Cardiac muscle cell (in vitro differentiated cells and primary cell): ENCODE measurements at regions not wholly inside any gene's neighbourhood (a gene's known extent, or its start where the extent isn't known, plus 50 kb on each side); places are given as distances from the start of the nearest gene placed in this dataset.

Experiments
- DNase-seq, 2 donors: peaks; one replicate each; pipeline versions ENCODE4 v3.0.0 to v3.0.0-alpha.2; 2010 to 2017; ENCODE audit warnings: low read depth in 1 of 2, low spot score in 1 of 2
- H3K27ac ChIP-seq: fragments of 200-600 bp; sonication (generic); 2 replicates; pipeline ENCODE4 v1.5.1; 2016
- H3K27me3 ChIP-seq: fragments of 200-600 bp; sonication (generic); 2 replicates; pipeline ENCODE4 v1.6.0; 2016; ENCODE audit warnings: control low read depth
- H3K36me3 ChIP-seq: fragments of 200-600 bp; sonication (generic); 2 replicates; pipeline ENCODE4 v1.5.1; 2016; ENCODE audit warnings: control low read depth
- H3K4me1 ChIP-seq: fragments of 200-600 bp; sonication (generic); 2 replicates; pipeline ENCODE4 v1.8.1; 2017; ENCODE audit warnings: low read depth, mild to moderate bottlenecking, mixed run types
- H3K4me3 ChIP-seq: fragments of 200-600 bp; sonication (generic); 2 replicates; pipeline ENCODE4 v1.5.1; 2016; ENCODE audit warnings: mild to moderate bottlenecking
- H3K9me3 ChIP-seq: fragments of 200-600 bp; sonication (generic); 2 replicates; pipeline ENCODE4 v1.5.1; 2017; ENCODE audit warnings: low read depth, mild to moderate bottlenecking, control low read depth
- TF ChIP-seq, protein P1 (sequence below): IDR thresholded peaks from 2 replicates; pipeline ENCODE4 v1.5.1; 2012; ENCODE audit warnings: low read depth, mild to moderate bottlenecking, low read length

DNA sequence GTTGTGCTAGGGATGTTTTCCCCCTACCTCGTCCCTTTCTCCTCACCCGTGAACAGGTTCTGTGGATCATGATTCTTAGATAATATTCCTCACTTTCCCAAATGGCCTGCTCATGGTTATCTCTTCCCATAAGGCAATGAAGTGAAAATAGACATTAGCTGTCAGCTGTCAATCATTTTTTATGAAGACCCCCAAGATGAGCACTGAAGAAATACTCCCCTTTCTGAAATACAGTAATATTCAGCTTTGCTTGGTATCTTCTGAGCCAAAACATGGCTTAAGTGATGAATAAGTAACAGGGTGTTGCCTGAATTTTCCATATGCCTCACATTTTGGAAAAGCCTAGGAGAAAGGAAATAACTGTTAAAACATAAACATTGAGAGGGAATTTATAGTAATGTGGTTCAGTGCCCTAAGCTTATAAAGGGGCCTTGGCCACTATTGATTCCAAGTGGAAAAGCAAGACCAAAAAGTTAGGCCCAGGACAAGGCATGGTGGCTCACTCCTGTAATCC is 70.7 kb upstream of the NAP1L1 start:
- H3K4me3 ChIP-seq, result no peak overlapping the region
- TF ChIP-seq, protein P1, sequence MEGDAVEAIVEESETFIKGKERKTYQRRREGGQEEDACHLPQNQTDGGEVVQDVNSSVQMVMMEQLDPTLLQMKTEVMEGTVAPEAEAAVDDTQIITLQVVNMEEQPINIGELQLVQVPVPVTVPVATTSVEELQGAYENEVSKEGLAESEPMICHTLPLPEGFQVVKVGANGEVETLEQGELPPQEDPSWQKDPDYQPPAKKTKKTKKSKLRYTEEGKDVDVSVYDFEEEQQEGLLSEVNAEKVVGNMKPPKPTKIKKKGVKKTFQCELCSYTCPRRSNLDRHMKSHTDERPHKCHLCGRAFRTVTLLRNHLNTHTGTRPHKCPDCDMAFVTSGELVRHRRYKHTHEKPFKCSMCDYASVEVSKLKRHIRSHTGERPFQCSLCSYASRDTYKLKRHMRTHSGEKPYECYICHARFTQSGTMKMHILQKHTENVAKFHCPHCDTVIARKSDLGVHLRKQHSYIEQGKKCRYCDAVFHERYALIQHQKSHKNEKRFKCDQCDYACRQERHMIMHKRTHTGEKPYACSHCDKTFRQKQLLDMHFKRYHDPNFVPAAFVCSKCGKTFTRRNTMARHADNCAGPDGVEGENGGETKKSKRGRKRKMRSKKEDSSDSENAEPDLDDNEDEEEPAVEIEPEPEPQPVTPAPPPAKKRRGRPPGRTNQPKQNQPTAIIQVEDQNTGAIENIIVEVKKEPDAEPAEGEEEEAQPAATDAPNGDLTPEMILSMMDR, result no peak
- peaks cover 10% of the 10 kb centered on the region for H3K4me1 ChIP-seq
- H3K27ac ChIP-seq, result no peak overlapping the region
- DNase-seq, result no peak
- H3K27me3 ChIP-seq, result no peaks in the 10 kb centered on the region
- no peaks in the 10 kb centered on the region for H3K36me3 ChIP-seq
- H3K9me3 ChIP-seq, result no peaks in the 10 kb centered on the region

DNA sequence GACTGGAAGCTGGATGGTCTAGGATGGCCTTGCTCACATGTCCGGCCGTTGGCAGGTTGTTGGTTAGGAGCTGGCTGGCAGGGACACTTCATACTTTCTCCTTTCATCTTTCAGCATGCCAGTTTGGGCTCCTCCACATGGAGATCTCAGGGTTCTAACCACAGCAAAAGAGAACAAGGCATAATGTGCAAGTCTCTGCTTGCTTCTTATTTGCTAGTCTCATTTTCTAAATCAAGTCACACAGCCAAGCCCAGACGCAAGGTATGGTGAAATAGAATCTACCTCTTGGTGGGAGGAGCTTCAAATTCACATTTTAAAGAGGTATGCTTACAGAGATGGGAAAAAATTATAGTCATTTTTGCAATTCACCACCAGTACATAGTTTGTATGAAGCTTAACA is 69.1 kb upstream of the NAP1L1 start:
- H3K4me1 ChIP-seq, result peaks cover 10% of the 10 kb centered on the region
- no peaks in the 10 kb centered on the region for H3K27me3 ChIP-seq
- H3K36me3 ChIP-seq, result no peaks in the 10 kb centered on the region
- H3K27ac ChIP-seq, result no peak overlapping the region
- no peak overlapping the region for H3K4me3 ChIP-seq
- H3K9me3 ChIP-seq, result no peaks in the 10 kb centered on the region
- no peak for DNase-seq
- TF ChIP-seq, protein P1, result no peak

DNA sequence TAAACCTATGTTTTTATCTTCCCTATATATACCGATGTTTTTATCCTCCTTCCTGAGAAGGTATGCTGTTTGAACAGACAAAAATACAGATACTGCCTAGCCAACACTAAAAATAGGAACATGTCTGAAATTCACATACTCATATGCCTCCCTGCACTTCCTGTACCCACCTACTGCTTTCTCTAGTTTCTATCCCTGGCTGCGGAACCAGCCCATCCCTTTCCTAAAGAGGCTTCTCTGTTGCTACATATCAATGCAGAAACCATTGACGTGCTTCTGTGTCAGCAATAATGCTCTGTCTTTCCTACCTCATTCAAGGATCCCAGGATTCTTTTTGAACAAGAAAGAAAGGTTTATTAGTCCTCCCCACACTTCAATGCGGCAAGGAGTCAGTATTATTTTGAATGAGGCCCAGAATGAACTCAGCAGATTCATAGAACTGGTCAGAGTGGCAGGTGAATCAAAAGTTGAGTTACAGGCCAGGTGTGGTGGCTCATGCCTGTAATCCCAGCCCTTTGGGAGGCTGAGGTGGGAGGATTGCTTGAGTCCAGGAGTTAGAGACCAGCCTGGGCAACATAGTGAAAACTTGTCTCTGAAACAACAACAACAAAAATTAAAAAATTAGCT is 67.8 kb upstream of the NAP1L1 start:
- TF ChIP-seq, protein P1, result no peak
- Histone ChIP-seq H3K4me1 (peaks cover 10% of the 10 kb centered on the region), H3K27ac (peak overlapping the region; percentile 55), H3K9me3 (no peaks in the 10 kb centered on the region), H3K4me3 (no peak overlapping the region), H3K36me3 (no peaks in the 10 kb centered on the region), H3K27me3 (no peaks in the 10 kb centered on the region)
- peak in 1 of 2 donors; percentile 19 for DNase-seq

DNA sequence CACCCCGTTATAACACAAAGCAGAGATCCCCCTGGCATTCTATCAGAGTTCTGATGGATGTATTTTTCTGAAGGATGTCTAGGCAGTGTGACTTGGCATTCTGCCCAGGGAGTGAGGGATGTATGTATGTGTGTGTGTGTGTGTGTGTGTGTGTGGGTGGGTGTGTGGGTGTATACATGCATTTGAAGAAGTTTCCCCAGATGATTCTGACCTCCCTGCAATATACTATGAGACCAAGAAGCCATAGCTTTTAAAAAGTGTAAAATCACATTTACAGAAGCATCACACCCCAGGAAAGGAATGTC is 59.7 kb upstream of the NAP1L1 start:
- H3K9me3 ChIP-seq, result no peaks in the 10 kb centered on the region
- H3K27me3 ChIP-seq, result no peaks in the 10 kb centered on the region
- peak; percentile 76 to 79 for DNase-seq
- TF ChIP-seq, protein P1, result no peak
- H3K4me1 ChIP-seq, result peaks cover 17% of the 10 kb centered on the region
- no peak overlapping the region for H3K4me3 ChIP-seq
- peak overlapping the region; percentile 73 for H3K27ac ChIP-seq
- no peaks in the 10 kb centered on the region for H3K36me3 ChIP-seq

DNA sequence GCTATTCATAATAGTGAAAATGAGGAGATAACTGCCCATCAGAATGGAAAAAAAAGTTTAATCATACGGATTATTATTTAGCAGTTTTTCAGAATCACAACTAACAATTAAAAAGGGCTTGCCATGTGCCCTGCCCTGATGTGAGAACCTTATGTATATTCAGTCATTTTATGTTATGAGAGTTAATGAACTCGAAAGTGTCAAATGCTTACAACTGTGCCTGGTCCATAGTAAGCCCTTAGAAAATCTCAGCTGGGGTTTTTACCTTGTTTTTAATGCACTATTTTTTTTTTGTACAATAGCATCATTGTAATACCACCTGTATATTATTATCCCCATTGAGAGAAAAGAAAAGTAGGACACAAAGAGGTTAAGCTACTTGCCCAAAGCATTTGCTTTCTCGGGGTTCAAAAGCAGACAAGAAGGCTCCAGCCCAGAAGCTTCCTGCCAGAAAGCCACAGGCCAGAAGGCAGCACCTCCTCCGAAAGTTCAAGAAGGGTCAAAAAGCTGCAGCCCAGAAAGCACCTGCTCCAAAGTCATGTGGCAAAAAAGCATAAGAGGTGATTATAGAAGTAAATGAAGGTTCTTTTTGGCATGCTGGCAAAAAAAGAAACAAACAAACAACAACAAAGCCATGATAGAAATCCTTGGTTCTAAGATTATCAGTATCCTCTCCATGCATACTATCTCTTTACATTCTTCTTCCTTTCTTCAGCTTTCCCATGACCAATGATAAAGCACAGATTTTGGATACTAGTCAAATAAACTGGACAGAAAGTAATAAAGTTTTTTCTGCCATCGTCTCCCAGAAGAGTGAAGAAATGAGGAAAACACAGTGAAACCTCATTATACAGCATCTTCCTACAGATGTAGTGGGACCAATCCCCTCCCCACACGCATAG is 59.1 kb upstream of the NAP1L1 start:
- H3K27ac ChIP-seq, result peak overlapping the region; percentile 73
- TF ChIP-seq, protein P1, result no peak
- peaks cover 17% of the 10 kb centered on the region for H3K4me1 ChIP-seq
- DNase-seq, result peak in 1 of 2 donors; percentile 15
- H3K27me3 ChIP-seq, result no peaks in the 10 kb centered on the region
- no peaks in the 10 kb centered on the region for H3K36me3 ChIP-seq
- no peaks in the 10 kb centered on the region for H3K9me3 ChIP-seq
- no peak overlapping the region for H3K4me3 ChIP-seq
